Osteocyte (in vitro differentiated cells): ENCODE measurements at regions not wholly inside any gene's neighbourhood (a gene's known extent, or its start where the extent isn't known, plus 50 kb on each side); places are given as distances from the start of the nearest gene placed in this dataset.
A peak's percentile ranks its signal among the peaks of the same experiment; 100 is the strongest.
"Not testable (repeated sequence)": the region's sequence is repeated elsewhere in the genome, so short reads cannot be mapped to it uniquely, and the experiment has no call there.

ENCODE experiments used
- DNase-seq: peaks from one replicate; pipeline ENCODE4 v3.0.0; 2021; ENCODE audit warnings: mixed read lengths; ENCODE audit not compliant: unreplicated experiment; ENCODE audit errors: extremely low spot score
- H3K27ac Mint-ChIP-seq: one replicate; pipeline ENCODE4 v1.8.0; 2021; ENCODE audit warnings: mild to moderate bottlenecking, mixed read lengths; ENCODE audit not compliant: unreplicated experiment
- H3K27me3 Mint-ChIP-seq: one replicate; pipeline ENCODE4 v1.8.0; 2021; ENCODE audit warnings: mixed read lengths; ENCODE audit not compliant: unreplicated experiment
- H3K36me3 Mint-ChIP-seq: one replicate; pipeline ENCODE4 v1.8.0; 2021; ENCODE audit warnings: mixed read lengths; ENCODE audit not compliant: unreplicated experiment
- H3K4me1 Mint-ChIP-seq: one replicate; pipeline ENCODE4 v1.8.0; 2021; ENCODE audit warnings: mixed read lengths; ENCODE audit not compliant: unreplicated experiment
- H3K4me3 Mint-ChIP-seq: one replicate; pipeline ENCODE4 v1.8.0; 2021; ENCODE audit warnings: mild to moderate bottlenecking, moderate library complexity, mixed read lengths; ENCODE audit not compliant: unreplicated experiment
- H3K9me3 Mint-ChIP-seq: one replicate; pipeline ENCODE4 v1.8.0; 2021; ENCODE audit warnings: mixed read lengths; ENCODE audit not compliant: unreplicated experiment
- TF ChIP-seq, protein P1 (sequence below): fragments of 200-600 bp; sonication (generic); IDR thresholded peaks from 2 replicates; pipeline ENCODE4 v1.5.0; 2021; ENCODE audit warnings: antibody characterized with exemption, mild to moderate bottlenecking, moderate library complexity

DNA sequence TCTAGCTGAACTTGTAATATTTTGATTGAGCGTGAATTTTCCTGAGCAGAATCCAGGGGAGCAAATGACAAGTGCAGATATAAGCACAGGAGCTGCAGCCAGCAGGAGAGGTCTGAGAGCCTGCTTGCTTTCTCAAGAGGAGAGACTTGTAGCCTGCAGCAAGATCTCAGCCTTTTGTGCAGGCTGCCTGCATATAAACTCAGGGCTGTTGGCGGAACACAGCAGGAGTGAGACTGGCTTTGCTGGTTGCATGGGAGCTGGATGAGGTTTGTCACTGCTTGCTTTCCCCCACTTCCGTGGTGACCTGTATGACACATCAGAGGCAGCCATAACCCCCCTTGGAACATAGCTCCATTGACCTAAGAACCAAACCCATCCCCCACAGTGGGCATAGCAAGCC, 725.4 kb upstream of the RGS18 start:
- H3K4me1 Mint-ChIP-seq, result no peaks in the 10 kb centered on the region
- no peak for DNase-seq
- no peak overlapping the region for H3K4me3 Mint-ChIP-seq
- H3K9me3 Mint-ChIP-seq, result peaks cover 9% of the 10 kb centered on the region
- no peaks in the 10 kb centered on the region for H3K27me3 Mint-ChIP-seq
- TF ChIP-seq, protein P1, sequence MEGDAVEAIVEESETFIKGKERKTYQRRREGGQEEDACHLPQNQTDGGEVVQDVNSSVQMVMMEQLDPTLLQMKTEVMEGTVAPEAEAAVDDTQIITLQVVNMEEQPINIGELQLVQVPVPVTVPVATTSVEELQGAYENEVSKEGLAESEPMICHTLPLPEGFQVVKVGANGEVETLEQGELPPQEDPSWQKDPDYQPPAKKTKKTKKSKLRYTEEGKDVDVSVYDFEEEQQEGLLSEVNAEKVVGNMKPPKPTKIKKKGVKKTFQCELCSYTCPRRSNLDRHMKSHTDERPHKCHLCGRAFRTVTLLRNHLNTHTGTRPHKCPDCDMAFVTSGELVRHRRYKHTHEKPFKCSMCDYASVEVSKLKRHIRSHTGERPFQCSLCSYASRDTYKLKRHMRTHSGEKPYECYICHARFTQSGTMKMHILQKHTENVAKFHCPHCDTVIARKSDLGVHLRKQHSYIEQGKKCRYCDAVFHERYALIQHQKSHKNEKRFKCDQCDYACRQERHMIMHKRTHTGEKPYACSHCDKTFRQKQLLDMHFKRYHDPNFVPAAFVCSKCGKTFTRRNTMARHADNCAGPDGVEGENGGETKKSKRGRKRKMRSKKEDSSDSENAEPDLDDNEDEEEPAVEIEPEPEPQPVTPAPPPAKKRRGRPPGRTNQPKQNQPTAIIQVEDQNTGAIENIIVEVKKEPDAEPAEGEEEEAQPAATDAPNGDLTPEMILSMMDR, result no peak
- H3K36me3 Mint-ChIP-seq, result peaks cover 5% of the 10 kb centered on the region
- H3K27ac Mint-ChIP-seq, result no peak overlapping the region

DNA sequence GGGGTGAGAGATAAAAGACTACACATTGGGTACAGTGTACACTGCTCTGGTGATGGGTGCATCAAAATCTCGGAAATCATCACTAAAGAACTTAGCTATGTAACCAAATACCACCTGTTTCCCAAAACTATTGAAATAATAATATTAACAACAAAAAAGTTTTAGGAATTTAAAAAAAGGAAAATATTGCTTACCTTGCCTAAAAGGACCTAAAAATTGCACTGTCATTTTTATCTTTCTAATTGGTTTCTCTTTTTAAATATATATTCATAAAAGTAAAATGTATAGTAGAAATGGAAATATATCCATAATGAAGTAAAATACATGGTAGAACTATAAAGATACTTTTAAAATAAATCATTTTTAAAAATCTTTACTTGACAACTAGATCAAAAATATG, 719.3 kb upstream of the RGS18 start:
- Mint-ChIP-seq H3K27ac (no peak overlapping the region), H3K36me3 (peaks cover 5% of the 10 kb centered on the region), H3K4me3 (no peak overlapping the region), H3K9me3 (peaks cover 9% of the 10 kb centered on the region), H3K4me1 (no peaks in the 10 kb centered on the region), H3K27me3 (no peaks in the 10 kb centered on the region)
- DNase-seq, result no peak
- TF ChIP-seq, protein P1, result no peak

GRCh38 chr1:191448279-191448678, 710.0 kb upstream of the RGS18 start:
- not testable (repeated sequence) for H3K4me3 Mint-ChIP-seq, H3K27ac Mint-ChIP-seq, H3K36me3 Mint-ChIP-seq, H3K4me1 Mint-ChIP-seq, H3K27me3 Mint-ChIP-seq, DNase-seq, H3K9me3 Mint-ChIP-seq

- DNase-seq, result no peak
- TF ChIP-seq, protein P1, result no peak
- H3K4me3 Mint-ChIP-seq, result no peak overlapping the region
- no peak overlapping the region for H3K27ac Mint-ChIP-seq
- H3K4me1 Mint-ChIP-seq, result no peaks in the 10 kb centered on the region
- H3K36me3 Mint-ChIP-seq, result no peaks in the 10 kb centered on the region
- H3K27me3 Mint-ChIP-seq, result no peaks in the 10 kb centered on the region
- H3K9me3 Mint-ChIP-seq, result peaks cover 6% of the 10 kb centered on the region
Measured at GRCh38 chr1:191452586-191452985, 705.7 kb upstream of the RGS18 start.

DNA sequence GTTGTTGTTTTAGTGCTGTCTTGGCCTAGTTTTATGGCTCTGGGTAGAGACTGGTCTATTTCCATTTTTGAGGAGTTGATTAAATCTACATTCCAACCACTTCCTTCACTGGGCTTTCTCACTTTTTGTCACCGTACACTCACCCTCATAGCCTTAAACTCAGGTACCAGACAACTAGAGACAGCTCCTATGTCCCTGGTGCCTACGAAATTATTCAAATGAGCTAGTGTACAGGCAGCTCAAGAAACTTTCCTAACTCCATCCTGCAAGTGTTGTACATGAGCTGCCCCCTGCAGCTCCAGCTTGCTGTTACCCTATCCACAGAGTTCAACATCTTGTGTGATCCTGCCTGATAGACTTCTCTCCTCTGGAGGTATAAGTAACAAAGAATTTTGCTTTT, 704.8 kb upstream of the RGS18 start:
- Mint-ChIP-seq H3K36me3 (no peaks in the 10 kb centered on the region), H3K9me3 (peaks cover 6% of the 10 kb centered on the region), H3K27me3 (no peaks in the 10 kb centered on the region), H3K27ac (no peak overlapping the region), H3K4me1 (no peaks in the 10 kb centered on the region), H3K4me3 (no peak overlapping the region)
- TF ChIP-seq, protein P1, result peak; percentile 14
- DNase-seq, result no peak

- Mint-ChIP-seq H3K4me3 (no peak overlapping the region), H3K27ac (no peak overlapping the region), H3K27me3 (no peaks in the 10 kb centered on the region), H3K9me3 (peaks cover 6% of the 10 kb centered on the region), H3K4me1 (no peaks in the 10 kb centered on the region), H3K36me3 (no peaks in the 10 kb centered on the region)
- no peak for DNase-seq
- TF ChIP-seq, protein P1, result no peak
Measured at GRCh38 chr1:191457889-191458288, 700.4 kb upstream of the RGS18 start.
